ENCODE measurements at regions not wholly inside any gene's neighbourhood (a gene's known extent, or its start where the extent isn't known, plus 50 kb on each side); places are given as distances from the start of the nearest gene placed in this dataset.

GRCh38 chr14:22151121-22151520 is 437.9 kb downstream of the DAD1 start (continued):
- TF ChIP-seq, protein P1, sequence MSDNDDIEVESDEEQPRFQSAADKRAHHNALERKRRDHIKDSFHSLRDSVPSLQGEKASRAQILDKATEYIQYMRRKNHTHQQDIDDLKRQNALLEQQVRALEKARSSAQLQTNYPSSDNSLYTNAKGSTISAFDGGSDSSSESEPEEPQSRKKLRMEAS (IDR thresholded peaks at IDR 0.05) = no peak
- no peak for TF ChIP-seq JUND (IDR thresholded peaks at IDR 0.05)
- TF ChIP-seq, protein P2, sequence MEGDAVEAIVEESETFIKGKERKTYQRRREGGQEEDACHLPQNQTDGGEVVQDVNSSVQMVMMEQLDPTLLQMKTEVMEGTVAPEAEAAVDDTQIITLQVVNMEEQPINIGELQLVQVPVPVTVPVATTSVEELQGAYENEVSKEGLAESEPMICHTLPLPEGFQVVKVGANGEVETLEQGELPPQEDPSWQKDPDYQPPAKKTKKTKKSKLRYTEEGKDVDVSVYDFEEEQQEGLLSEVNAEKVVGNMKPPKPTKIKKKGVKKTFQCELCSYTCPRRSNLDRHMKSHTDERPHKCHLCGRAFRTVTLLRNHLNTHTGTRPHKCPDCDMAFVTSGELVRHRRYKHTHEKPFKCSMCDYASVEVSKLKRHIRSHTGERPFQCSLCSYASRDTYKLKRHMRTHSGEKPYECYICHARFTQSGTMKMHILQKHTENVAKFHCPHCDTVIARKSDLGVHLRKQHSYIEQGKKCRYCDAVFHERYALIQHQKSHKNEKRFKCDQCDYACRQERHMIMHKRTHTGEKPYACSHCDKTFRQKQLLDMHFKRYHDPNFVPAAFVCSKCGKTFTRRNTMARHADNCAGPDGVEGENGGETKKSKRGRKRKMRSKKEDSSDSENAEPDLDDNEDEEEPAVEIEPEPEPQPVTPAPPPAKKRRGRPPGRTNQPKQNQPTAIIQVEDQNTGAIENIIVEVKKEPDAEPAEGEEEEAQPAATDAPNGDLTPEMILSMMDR (IDR thresholded peaks at IDR 0.05; ENCODE audit: low read depth, low read length, missing input control) = no peak

DNA sequence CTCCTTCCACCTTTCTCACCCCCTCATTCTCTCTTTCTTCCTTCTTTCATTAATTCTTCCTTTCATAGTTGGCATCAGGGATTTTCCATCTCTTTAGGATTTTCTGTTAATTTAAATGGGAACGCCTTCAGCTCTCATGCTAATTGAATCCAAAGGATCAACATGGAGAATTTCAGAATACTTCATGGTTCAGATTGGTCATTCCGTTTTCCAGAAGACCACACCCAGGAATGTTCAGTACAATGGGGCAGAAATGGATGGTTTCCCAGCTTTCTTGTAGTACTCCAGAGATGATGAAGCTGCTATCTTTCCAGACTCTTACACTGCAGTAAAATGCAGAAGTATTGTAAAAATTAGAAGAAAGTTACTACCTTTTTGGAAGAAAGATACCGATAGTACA is 440.0 kb downstream of the DAD1 start:
- no peaks in the 10 kb centered on the region for H3K36me3 ChIP-seq (ENCODE audit: control insufficient read depth in 4 of 4, insufficient read depth in 3 of 4, low read depth in 1 of 4, low read length in 3 of 4)
- H3K9me3 ChIP-seq (ENCODE audit: control insufficient read depth in 4 of 4, low read length in 3 of 4) = peaks cover 0 to 5% (median 1%) of the 10 kb centered on the region in 4 donors
- no peak overlapping the region for H3K9ac ChIP-seq (ENCODE audit: low read depth in 1 of 2, low read length in 2 of 2)
- H3K4me3 ChIP-seq (ENCODE audit: low read depth in 1 of 3, low read length in 3 of 3) = no peak overlapping the region
- H3K4me1 ChIP-seq (ENCODE audit: control insufficient read depth in 4 of 4, insufficient read depth in 4 of 4, low read length in 3 of 4) = no peaks in the 10 kb centered on the region
- 80% methylated on average over 3 of the region's 3 CpGs for WGBS
- TF ChIP-seq RAD21 (IDR thresholded peaks at IDR 0.05) (no peak), FOXA1 (IDR thresholded peaks at IDR 0.05) (no peak)
- peaks cover 0 to 10% (median 0%) of the 10 kb centered on the region in 4 donors for H3K27me3 ChIP-seq (ENCODE audit: control insufficient read depth in 4 of 4, insufficient read depth in 4 of 4, low read length in 3 of 4)
- no peak overlapping the region for H3K27ac ChIP-seq (ENCODE audit: low read depth in 1 of 2, low read length in 2 of 2)
- no peak for DNase-seq (ENCODE audit: low spot score)

DNA sequence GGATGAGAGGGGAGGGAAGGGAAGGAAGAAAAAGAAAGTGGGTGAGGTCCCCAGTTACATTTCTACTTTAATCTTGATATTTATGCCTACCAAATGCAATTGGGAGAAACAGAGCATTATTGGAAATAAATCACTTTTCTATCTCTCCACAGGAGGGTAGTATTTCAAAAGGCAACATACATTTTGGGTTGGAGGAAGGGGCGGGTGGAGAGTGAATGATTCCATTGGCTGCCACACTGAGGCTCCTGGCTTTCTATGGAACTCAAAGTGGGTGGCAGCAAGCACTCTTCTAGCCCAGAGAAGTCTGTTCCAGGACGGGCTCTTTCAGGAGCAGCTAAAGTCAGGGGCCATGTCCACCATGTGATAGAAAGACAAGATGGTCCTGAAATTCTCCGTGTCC is 441.3 kb downstream of the DAD1 start:
- TF ChIP-seq, protein P1 (IDR thresholded peaks at IDR 0.05) = no peak
- TF ChIP-seq, protein P3, sequence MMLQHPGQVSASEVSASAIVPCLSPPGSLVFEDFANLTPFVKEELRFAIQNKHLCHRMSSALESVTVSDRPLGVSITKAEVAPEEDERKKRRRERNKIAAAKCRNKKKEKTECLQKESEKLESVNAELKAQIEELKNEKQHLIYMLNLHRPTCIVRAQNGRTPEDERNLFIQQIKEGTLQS (IDR thresholded peaks at IDR 0.05) = no peak
- TF ChIP-seq RXRA (IDR thresholded peaks at IDR 0.05) = no peak

DNA sequence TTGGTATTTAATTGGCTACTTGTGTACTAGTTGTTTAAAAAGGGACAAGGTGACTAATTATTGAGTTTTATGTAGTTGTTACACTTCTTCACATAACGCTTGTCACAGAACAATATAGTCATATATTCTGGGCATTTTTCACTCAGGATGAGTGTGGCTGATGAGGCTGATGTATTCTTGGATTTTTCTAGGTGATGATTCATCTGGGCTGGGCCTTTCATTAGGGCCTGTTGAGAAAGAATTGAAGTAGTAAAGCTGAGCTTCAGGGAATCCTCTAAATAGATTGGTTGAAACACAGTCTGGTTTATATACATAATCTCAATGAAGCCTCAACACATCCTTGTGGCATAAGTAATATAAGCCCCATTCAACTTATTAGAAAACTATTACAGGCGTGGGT is 445.7 kb downstream of the DAD1 start:
- Histone ChIP-seq H3K36me3 (ENCODE audit: control insufficient read depth in 4 of 4, insufficient read depth in 3 of 4, low read depth in 1 of 4, low read length in 3 of 4) (no peaks in the 10 kb centered on the region), H3K4me1 (ENCODE audit: control insufficient read depth in 4 of 4, insufficient read depth in 4 of 4, low read length in 3 of 4) (no peaks in the 10 kb centered on the region), H3K27ac (ENCODE audit: low read depth in 1 of 2, low read length in 2 of 2) (no peak overlapping the region), H3K9me3 (ENCODE audit: control insufficient read depth in 4 of 4, low read length in 3 of 4) (no peaks in the 10 kb centered on the region), H3K9ac (ENCODE audit: low read depth in 1 of 2, low read length in 2 of 2) (no peak overlapping the region), H3K27me3 (ENCODE audit: control insufficient read depth in 4 of 4, insufficient read depth in 4 of 4, low read length in 3 of 4) (peaks cover 0 to 3% (median 0%) of the 10 kb centered on the region in 4 donors), H3K4me3 (ENCODE audit: low read depth in 1 of 3, low read length in 3 of 3) (no peak overlapping the region)
- DNase-seq (ENCODE audit: low spot score) = no peak
- 79% methylated on average over 2 of the region's 2 CpGs for WGBS
- TF ChIP-seq SP1 (IDR thresholded peaks at IDR 0.05) = no peak
- TF ChIP-seq, protein P2 (IDR thresholded peaks at IDR 0.05; ENCODE audit: low read depth, low read length, missing input control) = no peak
- TF ChIP-seq, protein P3 (IDR thresholded peaks at IDR 0.05) = no peak
- TF ChIP-seq JUND (IDR thresholded peaks at IDR 0.05) = no peak
- no peak for TF ChIP-seq YY1 (IDR thresholded peaks at IDR 0.05)
- no peak for TF ChIP-seq TAF1 (conservative IDR thresholded peaks at IDR 0.05)
- TF ChIP-seq NR2F2 (IDR thresholded peaks at IDR 0.05) = no peak
- TF ChIP-seq, protein P1 (IDR thresholded peaks at IDR 0.05) = no peak
- TF ChIP-seq, protein P4, sequence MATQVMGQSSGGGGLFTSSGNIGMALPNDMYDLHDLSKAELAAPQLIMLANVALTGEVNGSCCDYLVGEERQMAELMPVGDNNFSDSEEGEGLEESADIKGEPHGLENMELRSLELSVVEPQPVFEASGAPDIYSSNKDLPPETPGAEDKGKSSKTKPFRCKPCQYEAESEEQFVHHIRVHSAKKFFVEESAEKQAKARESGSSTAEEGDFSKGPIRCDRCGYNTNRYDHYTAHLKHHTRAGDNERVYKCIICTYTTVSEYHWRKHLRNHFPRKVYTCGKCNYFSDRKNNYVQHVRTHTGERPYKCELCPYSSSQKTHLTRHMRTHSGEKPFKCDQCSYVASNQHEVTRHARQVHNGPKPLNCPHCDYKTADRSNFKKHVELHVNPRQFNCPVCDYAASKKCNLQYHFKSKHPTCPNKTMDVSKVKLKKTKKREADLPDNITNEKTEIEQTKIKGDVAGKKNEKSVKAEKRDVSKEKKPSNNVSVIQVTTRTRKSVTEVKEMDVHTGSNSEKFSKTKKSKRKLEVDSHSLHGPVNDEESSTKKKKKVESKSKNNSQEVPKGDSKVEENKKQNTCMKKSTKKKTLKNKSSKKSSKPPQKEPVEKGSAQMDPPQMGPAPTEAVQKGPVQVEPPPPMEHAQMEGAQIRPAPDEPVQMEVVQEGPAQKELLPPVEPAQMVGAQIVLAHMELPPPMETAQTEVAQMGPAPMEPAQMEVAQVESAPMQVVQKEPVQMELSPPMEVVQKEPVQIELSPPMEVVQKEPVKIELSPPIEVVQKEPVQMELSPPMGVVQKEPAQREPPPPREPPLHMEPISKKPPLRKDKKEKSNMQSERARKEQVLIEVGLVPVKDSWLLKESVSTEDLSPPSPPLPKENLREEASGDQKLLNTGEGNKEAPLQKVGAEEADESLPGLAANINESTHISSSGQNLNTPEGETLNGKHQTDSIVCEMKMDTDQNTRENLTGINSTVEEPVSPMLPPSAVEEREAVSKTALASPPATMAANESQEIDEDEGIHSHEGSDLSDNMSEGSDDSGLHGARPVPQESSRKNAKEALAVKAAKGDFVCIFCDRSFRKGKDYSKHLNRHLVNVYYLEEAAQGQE (IDR thresholded peaks at IDR 0.05) = no peak
- no peak for TF ChIP-seq EGR1 (IDR thresholded peaks at IDR 0.05; ENCODE audit: low read depth in 2 of 2)
- TF ChIP-seq FOXA2 (IDR thresholded peaks at IDR 0.05) = no peak
- no peak for TF ChIP-seq RXRA (IDR thresholded peaks at IDR 0.05)

More for the DNA sequence above, 441.3 kb downstream of the DAD1 start:
- H3K9me3 ChIP-seq (ENCODE audit: control insufficient read depth in 4 of 4, low read length in 3 of 4) = peaks cover 0 to 3% (median 1%) of the 10 kb centered on the region in 4 donors
- no peaks in the 10 kb centered on the region for H3K36me3 ChIP-seq (ENCODE audit: control insufficient read depth in 4 of 4, insufficient read depth in 3 of 4, low read depth in 1 of 4, low read length in 3 of 4)
- peaks cover 0 to 10% (median 0%) of the 10 kb centered on the region in 4 donors for H3K27me3 ChIP-seq (ENCODE audit: control insufficient read depth in 4 of 4, insufficient read depth in 4 of 4, low read length in 3 of 4)
- H3K4me3 ChIP-seq (ENCODE audit: low read depth in 1 of 3, low read length in 3 of 3) = no peak overlapping the region
- DNase-seq (ENCODE audit: low spot score) = no peak
- no peak overlapping the region for H3K9ac ChIP-seq (ENCODE audit: low read depth in 1 of 2, low read length in 2 of 2)
- H3K4me1 ChIP-seq (ENCODE audit: control insufficient read depth in 4 of 4, insufficient read depth in 4 of 4, low read length in 3 of 4) = no peaks in the 10 kb centered on the region
- no peak overlapping the region for H3K27ac ChIP-seq (ENCODE audit: low read depth in 1 of 2, low read length in 2 of 2)
- 69% methylated on average over 3 of the region's 3 CpGs for WGBS

Data from liver (tissue), 8 donors.